Prostate gland (tissue), 2 donors: ENCODE measurements at regions not wholly inside any gene's neighbourhood (a gene's known extent, or its start where the extent isn't known, plus 50 kb on each side); places are given as distances from the start of the nearest gene placed in this dataset.
A peak's percentile ranks its signal among the peaks of the same experiment; 100 is the strongest.

Source experiments
- DNase-seq: peaks from one replicate; pipeline ENCODE4 v3.0.0-alpha.2; 2019; ENCODE audit warnings: low spot score
- H3K27ac ChIP-seq, 2 donors: fragments of 200-600 bp; sonication (generic); 2 replicates each; pipeline ENCODE4 v1.5.1; 2017 to 2019
- H3K27me3 ChIP-seq: fragments of 200-600 bp; sonication (generic); replicated peaks from 2 replicates; pipeline ENCODE4 v1.5.1; 2019; ENCODE audit not compliant: insufficient read depth
- H3K36me3 ChIP-seq, 2 donors: fragments of 200-600 bp; sonication (generic); 1 replicate in 1 of 2; 2 replicates in 1 of 2; pipeline versions ENCODE4 v1.5.1 to v1.8.1; 2017 to 2019
- H3K4me1 ChIP-seq: fragments of 200-600 bp; sonication (generic); replicated peaks from 2 replicates; pipeline ENCODE4 v1.5.1; 2019
- H3K4me3 ChIP-seq, 2 donors: fragments of 200-600 bp; sonication (generic); 2 replicates each; pipeline ENCODE4 v1.5.1; 2017 to 2019
- H3K9me3 ChIP-seq: fragments of 200-600 bp; sonication (generic); 2 replicates; pipeline ENCODE4 v1.5.1; 2017
- POLR2A ChIP-seq: fragments of 450-650 bp; IDR thresholded peaks from one replicate; pipeline ENCODE4 v1.6.1; 2016; ENCODE audit warnings: antibody characterized with exemption, mild to moderate bottlenecking
- POLR2AphosphoS5 ChIP-seq: sonication (generic); formaldehyde crosslinking; IDR thresholded peaks from one replicate; pipeline ENCODE4 v1.6.1; 2017; ENCODE audit warnings: antibody characterized with exemption
- WGBS: methylation state at CpG from one replicate; pipeline ENCODE4 v1.1.5; 2018; 5-methylcytosine and 5-hydroxymethylcytosine counted together
- intact Hi-C: fragments of 100-400 bp; cut with DNase I; formaldehyde crosslinking; loops from one replicate; pipeline ENCODE4 v1.14.2; 2022
- TF ChIP-seq, protein P1 (sequence below), 4 experiments: fragments of 200-600 bp in 2 of 4; fragments of 450-650 bp in 2 of 4; sonication (generic) in 2 of 4; IDR thresholded peaks; 1 replicate in 3 of 4; 2 replicates in 1 of 4; pipeline ENCODE4 v1.5.1; 2016 to 2019; ENCODE audit warnings: antibody characterized with exemption in 4 of 4, mild to moderate bottlenecking in 2 of 4, moderate library complexity in 2 of 4

DNA sequence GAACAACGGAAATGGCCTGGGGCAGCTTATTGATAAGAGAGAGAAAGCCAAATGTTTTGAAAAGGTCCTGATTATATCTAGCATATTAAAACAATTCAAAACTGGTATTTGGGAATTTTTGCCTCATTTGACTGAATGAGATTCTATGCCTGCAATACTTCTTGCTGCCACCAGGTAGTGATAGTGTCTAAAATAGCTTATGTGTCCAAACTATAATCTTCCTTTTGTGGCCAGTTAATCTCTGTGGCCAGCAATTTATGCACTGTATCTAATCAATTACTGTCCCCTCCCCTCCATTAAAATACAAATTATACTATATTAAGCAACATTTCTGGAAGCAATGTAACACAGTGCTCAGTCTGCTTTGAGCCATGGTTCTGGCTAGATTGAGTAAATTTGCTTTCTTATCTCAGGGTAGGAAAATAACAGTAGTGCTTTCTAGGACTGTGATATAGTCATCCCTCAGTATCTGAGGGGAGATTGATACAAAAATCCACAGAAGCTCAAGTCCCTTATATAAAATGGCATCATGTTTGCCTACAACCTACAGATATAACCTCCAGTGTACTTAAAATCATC, 91.8 kb downstream of the FOXD2 start:
- 81% methylated on average over 1 of the region's 1 CpG for WGBS
- no peak for TF ChIP-seq POLR2AphosphoS5
- TF ChIP-seq POLR2A, result no peak
- TF ChIP-seq, protein P1, sequence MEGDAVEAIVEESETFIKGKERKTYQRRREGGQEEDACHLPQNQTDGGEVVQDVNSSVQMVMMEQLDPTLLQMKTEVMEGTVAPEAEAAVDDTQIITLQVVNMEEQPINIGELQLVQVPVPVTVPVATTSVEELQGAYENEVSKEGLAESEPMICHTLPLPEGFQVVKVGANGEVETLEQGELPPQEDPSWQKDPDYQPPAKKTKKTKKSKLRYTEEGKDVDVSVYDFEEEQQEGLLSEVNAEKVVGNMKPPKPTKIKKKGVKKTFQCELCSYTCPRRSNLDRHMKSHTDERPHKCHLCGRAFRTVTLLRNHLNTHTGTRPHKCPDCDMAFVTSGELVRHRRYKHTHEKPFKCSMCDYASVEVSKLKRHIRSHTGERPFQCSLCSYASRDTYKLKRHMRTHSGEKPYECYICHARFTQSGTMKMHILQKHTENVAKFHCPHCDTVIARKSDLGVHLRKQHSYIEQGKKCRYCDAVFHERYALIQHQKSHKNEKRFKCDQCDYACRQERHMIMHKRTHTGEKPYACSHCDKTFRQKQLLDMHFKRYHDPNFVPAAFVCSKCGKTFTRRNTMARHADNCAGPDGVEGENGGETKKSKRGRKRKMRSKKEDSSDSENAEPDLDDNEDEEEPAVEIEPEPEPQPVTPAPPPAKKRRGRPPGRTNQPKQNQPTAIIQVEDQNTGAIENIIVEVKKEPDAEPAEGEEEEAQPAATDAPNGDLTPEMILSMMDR (IDR thresholded peaks at IDR 0.05), result peak in 3 of 4 experiments; percentile 9 to 54 (median 35)
- no peak for DNase-seq
- Histone ChIP-seq H3K4me3 (no peak overlapping the region), H3K27me3 (peaks cover 6% of the 10 kb centered on the region), H3K9me3 (no peaks in the 10 kb centered on the region), H3K27ac (no peak overlapping the region), H3K36me3 (no peaks in the 10 kb centered on the region), H3K4me1 (peaks cover 6% of the 10 kb centered on the region)
- intact Hi-C loops, result loop anchor here (5.0 kb wide), 1 partner anchor 178 kb away; no protein-coding TSS in a partner anchor

DNA sequence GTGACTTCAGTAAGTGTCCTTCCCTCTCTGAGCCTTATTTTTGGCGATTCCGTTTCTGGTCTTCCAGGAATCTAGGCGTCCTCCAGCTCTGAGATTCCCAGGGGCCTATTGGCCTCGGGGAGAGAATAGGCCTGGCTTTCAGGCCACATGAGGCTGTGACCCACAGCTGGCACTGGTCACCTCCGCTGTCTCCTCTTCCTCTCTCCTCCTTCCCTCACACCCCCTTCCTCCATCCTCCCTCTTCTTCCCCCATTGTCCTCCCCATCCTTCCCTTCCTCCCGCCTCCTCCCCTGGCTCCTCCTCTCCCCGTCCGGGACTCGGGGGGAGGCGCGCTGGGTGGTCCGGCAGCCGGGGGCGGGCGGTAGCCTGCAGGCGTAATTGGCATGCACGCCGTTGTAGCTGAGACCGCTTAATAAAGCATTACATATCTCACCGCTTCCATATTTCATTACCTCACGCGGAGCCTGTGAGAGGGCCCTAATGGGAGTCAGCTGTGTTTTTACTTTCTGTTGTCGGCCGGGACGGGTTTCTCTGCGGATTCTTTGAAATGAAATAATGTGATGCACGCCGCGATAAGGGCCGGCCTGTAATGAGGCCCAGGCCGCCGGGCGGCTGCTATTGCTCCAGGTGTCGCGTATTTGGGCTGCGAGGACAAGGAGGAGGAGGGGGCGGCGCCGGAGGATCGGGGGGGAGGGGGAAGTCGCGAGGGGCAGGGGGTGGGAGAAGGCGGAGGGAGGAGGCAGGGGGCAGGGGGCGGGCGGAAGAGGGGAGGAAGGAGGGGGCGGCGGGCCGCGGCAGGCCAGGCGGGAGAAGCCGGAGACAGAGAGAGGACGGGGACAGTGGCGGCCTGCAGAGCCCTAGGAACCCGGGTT, 95.3 kb downstream of the FOXD2 start:
- Histone ChIP-seq H3K36me3 (no peaks in the 10 kb centered on the region), H3K27ac (peak overlapping the region in 1 of 2 donors; percentile 55), H3K9me3 (no peaks in the 10 kb centered on the region), H3K4me3 (peak overlapping the region; percentile 19 to 22), H3K4me1 (peaks cover 12% of the 10 kb centered on the region), H3K27me3 (peaks cover 6% of the 10 kb centered on the region)
- DNase-seq, result peak; percentile 25
- intact Hi-C loops, result loop anchor here (5.0 kb wide), 1 partner anchor 174 kb away; no protein-coding TSS in a partner anchor
- 6% methylated on average over 45 of the region's 54 CpGs for WGBS
- TF ChIP-seq POLR2A (no peak), POLR2AphosphoS5 (peak; percentile 18)

DNA sequence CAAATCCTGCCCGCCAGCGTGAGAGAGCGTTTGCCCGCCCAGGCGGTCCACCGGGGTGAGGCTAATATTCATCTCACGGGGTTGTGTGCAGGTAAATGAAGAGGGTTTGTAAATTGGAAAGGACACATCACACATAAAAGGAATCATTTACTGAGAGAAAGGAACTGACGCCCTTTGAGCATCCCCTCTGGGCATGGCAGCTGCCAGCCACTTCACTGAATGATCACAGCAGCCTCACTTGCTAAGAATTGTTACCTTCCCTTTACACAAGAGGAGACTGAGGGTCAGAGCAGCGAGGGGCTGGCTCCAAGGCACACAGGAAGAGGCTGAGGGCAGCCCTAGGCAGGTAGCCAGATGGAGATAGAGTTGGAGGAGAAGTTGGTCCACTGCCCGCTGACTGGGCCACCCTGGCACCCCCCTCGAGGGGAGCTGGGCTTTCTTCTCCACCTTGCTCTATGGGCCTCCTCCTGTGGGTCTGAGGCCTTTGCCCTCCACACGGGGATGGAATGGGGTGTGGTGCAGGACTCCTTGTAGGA, 96.0 kb downstream of the FOXD2 start:
- TF ChIP-seq POLR2A, result no peak
- TF ChIP-seq POLR2AphosphoS5, result no peak
- TF ChIP-seq, protein P1 (IDR thresholded peaks at IDR 0.05), result no peak
- H3K27ac ChIP-seq, result no peak overlapping the region
- peak overlapping the region in 1 of 2 donors; percentile 22 for H3K4me3 ChIP-seq
- no peak for DNase-seq
- H3K36me3 ChIP-seq, result no peaks in the 10 kb centered on the region
- no peaks in the 10 kb centered on the region for H3K9me3 ChIP-seq
- 37% methylated on average over 12 of the region's 12 CpGs for WGBS
- peaks cover 3% of the 10 kb centered on the region for H3K27me3 ChIP-seq
- intact Hi-C loops, result loop anchor here (5.0 kb wide), 1 partner anchor 173 kb away; no protein-coding TSS in a partner anchor
- peaks cover 12% of the 10 kb centered on the region for H3K4me1 ChIP-seq

DNA sequence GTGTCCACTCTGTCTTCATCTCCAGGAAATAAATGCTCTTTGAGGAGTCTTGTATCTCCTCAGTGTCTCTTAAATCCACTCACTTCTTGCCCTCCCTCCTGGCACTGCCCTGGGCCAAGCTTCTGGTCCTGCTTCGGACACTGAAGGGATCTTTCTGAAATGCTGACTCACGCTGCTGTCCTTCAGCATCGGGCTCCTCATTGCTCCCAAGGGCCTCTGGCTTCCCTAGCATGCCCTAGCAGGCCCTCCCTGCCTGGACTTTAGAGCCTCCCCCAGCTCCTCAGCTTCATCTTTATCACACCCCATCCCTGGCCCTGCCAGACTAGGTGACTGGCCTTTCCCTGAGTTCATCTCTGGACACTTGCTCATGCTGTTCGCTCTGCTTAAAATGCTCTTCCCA, 96.6 kb downstream of the FOXD2 start:
- 69% methylated on average over 4 of the region's 4 CpGs for WGBS
- intact Hi-C loops, result loop anchor here (5.0 kb wide), 1 partner anchor 173 kb away; no protein-coding TSS in a partner anchor
- H3K4me1 ChIP-seq, result peaks cover 12% of the 10 kb centered on the region
- no peaks in the 10 kb centered on the region for H3K36me3 ChIP-seq
- no peaks in the 10 kb centered on the region for H3K9me3 ChIP-seq
- no peak overlapping the region for H3K4me3 ChIP-seq
- H3K27me3 ChIP-seq, result peaks cover 3% of the 10 kb centered on the region
- no peak for DNase-seq
- H3K27ac ChIP-seq, result no peak overlapping the region
- TF ChIP-seq POLR2AphosphoS5 (no peak), POLR2A (no peak)
- TF ChIP-seq, protein P1 (IDR thresholded peaks at IDR 0.05), result no peak

DNA sequence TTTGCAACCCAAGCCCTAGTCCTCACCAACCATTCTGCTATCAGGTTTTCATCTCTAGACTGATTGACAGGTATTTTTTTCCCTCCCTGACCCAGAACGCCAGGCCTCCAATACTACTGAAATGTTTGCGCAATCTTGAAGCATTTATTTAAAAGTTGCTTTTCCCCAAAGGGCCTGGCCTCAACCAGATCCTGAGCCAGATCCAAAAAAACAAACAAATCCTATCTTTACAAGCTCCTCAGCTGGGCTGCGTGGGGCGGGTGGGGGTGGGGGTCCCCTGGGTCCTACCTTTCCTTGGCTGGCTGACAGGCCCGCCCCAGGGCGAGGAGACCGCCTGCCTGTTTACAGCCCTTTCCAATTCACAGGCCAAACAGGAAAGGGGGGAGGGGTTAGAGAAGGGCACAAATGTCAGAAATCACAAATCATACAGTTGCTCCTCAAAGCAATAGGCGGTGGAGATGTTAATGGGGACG, 98.8 kb downstream of the FOXD2 start:
- Histone ChIP-seq H3K36me3 (no peaks in the 10 kb centered on the region), H3K9me3 (no peaks in the 10 kb centered on the region), H3K4me1 (peaks cover 12% of the 10 kb centered on the region), H3K4me3 (no peak overlapping the region), H3K27me3 (peaks cover 3% of the 10 kb centered on the region), H3K27ac (no peak overlapping the region)
- WGBS, result 12% methylated on average over 9 of the region's 9 CpGs
- TF ChIP-seq POLR2AphosphoS5, result no peak
- TF ChIP-seq, protein P1 (IDR thresholded peaks at IDR 0.05), result no peak
- no peak for TF ChIP-seq POLR2A
- intact Hi-C loops, result no loop called here
- peak; percentile 14 for DNase-seq
